SK-N-SH treated with all-trans-retinoic acid at 6 μM for 48 hours (cell line): ENCODE measurements at regions not wholly inside any gene's neighbourhood (a gene's known extent, or its start where the extent isn't known, plus 50 kb on each side); places are given as distances from the start of the nearest gene placed in this dataset.

Experiments
- ATAC-seq: fragments of 200-7000 bp; cut with Tn5 transposase; 3 replicates; pipeline ENCODE4 v1.9.1; 2020; ENCODE audit warnings: mild to moderate bottlenecking, moderate library complexity
- ARNTL ChIP-seq: fragments of 450-650 bp; formaldehyde crosslinking; IDR thresholded peaks from 2 replicates; pipeline ENCODE4 v1.5.0; 2020; ENCODE audit warnings: low read depth, mild to moderate bottlenecking, moderate library complexity, borderline replicate concordance
- BACH2 ChIP-seq: fragments of 250-450 bp; sonication (Bioruptor Pico); IDR thresholded peaks from 2 replicates; pipeline ENCODE4 v1.9.0; 2021; ENCODE audit warnings: mild to moderate bottlenecking, borderline replicate concordance
- CSDC2 ChIP-seq: fragments of 250-450 bp; sonication (Bioruptor Pico); IDR thresholded peaks from 2 replicates; pipeline ENCODE4 v1.5.0; 2020; ENCODE audit warnings: mild to moderate bottlenecking, moderate library complexity
- ESRRG ChIP-seq: fragments of 250-450 bp; sonication (Bioruptor Pico); IDR thresholded peaks from 2 replicates; pipeline ENCODE4 v1.6.1; 2021; ENCODE audit warnings: mild to moderate bottlenecking
- GLIS3 ChIP-seq: fragments of 250-450 bp; sonication (Bioruptor Pico); IDR thresholded peaks from 2 replicates; pipeline ENCODE4 v1.5.0; 2020; ENCODE audit warnings: mild to moderate bottlenecking, moderate library complexity
- ISL1 ChIP-seq: fragments of 250-450 bp; sonication (Bioruptor Pico); IDR thresholded peaks from 2 replicates; pipeline ENCODE4 v2.1.2; 2022; ENCODE audit warnings: mild to moderate bottlenecking, moderate library complexity
- PPARA ChIP-seq: fragments of 250-450 bp; sonication (Bioruptor Pico); IDR thresholded peaks from 2 replicates; pipeline ENCODE4 v1.5.0; 2020; ENCODE audit warnings: mild to moderate bottlenecking, borderline replicate concordance
- RARB ChIP-seq: fragments of 250-450 bp; sonication (Bioruptor Pico); IDR thresholded peaks from 2 replicates; pipeline ENCODE4 v1.8.0; 2021; ENCODE audit warnings: mild to moderate bottlenecking, moderate library complexity
- SNAI2 ChIP-seq: fragments of 250-450 bp; sonication (Bioruptor Pico); IDR thresholded peaks from 2 replicates; pipeline ENCODE4 v1.5.0; 2020; ENCODE audit warnings: mild to moderate bottlenecking, moderate library complexity
- TCF4 ChIP-seq: fragments of 250-450 bp; sonication (Bioruptor Pico); IDR thresholded peaks from 2 replicates; pipeline ENCODE4 v1.8.0; 2021; ENCODE audit warnings: mild to moderate bottlenecking, moderate library complexity, borderline replicate concordance
- TOX ChIP-seq: fragments of 250-450 bp; sonication (Bioruptor Pico); IDR thresholded peaks from 2 replicates; pipeline ENCODE4 v1.8.0; 2021; ENCODE audit warnings: mild to moderate bottlenecking, moderate library complexity, borderline replicate concordance
- TSHZ2 ChIP-seq: fragments of 250-450 bp; sonication (Bioruptor Pico); IDR thresholded peaks from 2 replicates; pipeline ENCODE4 v1.5.0; 2020; ENCODE audit warnings: mild to moderate bottlenecking, moderate library complexity
- ZC3H10 ChIP-seq: fragments of 250-450 bp; sonication (Bioruptor Pico); IDR thresholded peaks from 2 replicates; pipeline ENCODE4 v1.5.1; 2021; ENCODE audit warnings: mild to moderate bottlenecking, moderate library complexity
- ZFP3 ChIP-seq: fragments of 250-450 bp; sonication (Bioruptor Pico); IDR thresholded peaks from 2 replicates; pipeline ENCODE4 v1.5.0; 2020; ENCODE audit warnings: mild to moderate bottlenecking, moderate library complexity
- ZFP30 ChIP-seq: fragments of 450-650 bp; formaldehyde crosslinking; IDR thresholded peaks from 2 replicates; pipeline ENCODE4 v1.5.0; 2022; ENCODE audit warnings: mild to moderate bottlenecking, moderate library complexity
- ZNF565 ChIP-seq: fragments of 450-650 bp; formaldehyde crosslinking; conservative IDR thresholded peaks from 2 replicates; pipeline ENCODE4 v1.5.0; 2020; ENCODE audit warnings: low read depth, mild to moderate bottlenecking, moderate library complexity
- ZNF70 ChIP-seq: fragments of 450-650 bp; formaldehyde crosslinking; IDR thresholded peaks from 2 replicates; pipeline ENCODE4 v1.5.0; 2020; ENCODE audit warnings: mild to moderate bottlenecking, moderate library complexity
- ZNF8 ChIP-seq: fragments of 450-650 bp; formaldehyde crosslinking; IDR thresholded peaks from 2 replicates; pipeline ENCODE4 v1.5.0; 2020; ENCODE audit warnings: mild to moderate bottlenecking, moderate library complexity
- TF ChIP-seq, protein P1 (sequence below): fragments of 250-450 bp; sonication (Bioruptor Pico); IDR thresholded peaks from 2 replicates; pipeline ENCODE4 v1.8.0; 2020; ENCODE audit warnings: mild to moderate bottlenecking, moderate library complexity, borderline replicate concordance
- TF ChIP-seq, protein P2 (sequence below): fragments of 250-450 bp; sonication (Bioruptor Pico); IDR thresholded peaks from 2 replicates; pipeline ENCODE4 v1.5.1; 2020; ENCODE audit warnings: low read depth, mild to moderate bottlenecking, moderate library complexity
- TF ChIP-seq, protein P3 (sequence below): fragments of 250-450 bp; sonication (Bioruptor Pico); IDR thresholded peaks from 2 replicates; pipeline ENCODE4 v1.5.1; 2021; ENCODE audit warnings: mild to moderate bottlenecking, moderate library complexity

DNA sequence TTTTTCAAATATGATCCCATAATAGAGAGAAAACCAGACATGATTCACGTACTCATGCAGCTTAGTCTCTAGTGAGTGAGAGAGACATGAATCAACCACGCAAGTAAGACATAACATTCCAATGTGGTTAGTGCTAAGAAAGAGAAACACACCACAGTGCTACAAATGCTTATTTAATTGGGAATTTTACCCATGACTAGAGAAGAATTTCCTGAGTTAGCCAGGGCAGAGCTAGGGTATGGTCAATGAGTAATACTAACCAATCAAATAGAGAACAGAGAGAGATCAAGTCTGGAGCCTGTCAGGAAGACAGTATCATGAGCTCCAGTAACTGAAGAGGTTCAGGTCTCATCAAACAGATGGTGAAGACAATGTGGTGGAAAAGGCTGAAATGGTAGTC, 495.2 kb downstream of the PDGFC start:
- no peak for TF ChIP-seq ZFP3 (CRISPR knock-in tag)
- TF ChIP-seq TOX (CRISPR knock-in tag): no peak
- 0 out of 2 replicates have a peak, but pooled peaks have one; percentile 13 for TF ChIP-seq ZC3H10 (CRISPR knock-in tag)
- 0 out of 2 replicates have a peak, but pooled peaks have one; percentile 23 for TF ChIP-seq ISL1 (CRISPR knock-in tag)
- TF ChIP-seq, protein P1, sequence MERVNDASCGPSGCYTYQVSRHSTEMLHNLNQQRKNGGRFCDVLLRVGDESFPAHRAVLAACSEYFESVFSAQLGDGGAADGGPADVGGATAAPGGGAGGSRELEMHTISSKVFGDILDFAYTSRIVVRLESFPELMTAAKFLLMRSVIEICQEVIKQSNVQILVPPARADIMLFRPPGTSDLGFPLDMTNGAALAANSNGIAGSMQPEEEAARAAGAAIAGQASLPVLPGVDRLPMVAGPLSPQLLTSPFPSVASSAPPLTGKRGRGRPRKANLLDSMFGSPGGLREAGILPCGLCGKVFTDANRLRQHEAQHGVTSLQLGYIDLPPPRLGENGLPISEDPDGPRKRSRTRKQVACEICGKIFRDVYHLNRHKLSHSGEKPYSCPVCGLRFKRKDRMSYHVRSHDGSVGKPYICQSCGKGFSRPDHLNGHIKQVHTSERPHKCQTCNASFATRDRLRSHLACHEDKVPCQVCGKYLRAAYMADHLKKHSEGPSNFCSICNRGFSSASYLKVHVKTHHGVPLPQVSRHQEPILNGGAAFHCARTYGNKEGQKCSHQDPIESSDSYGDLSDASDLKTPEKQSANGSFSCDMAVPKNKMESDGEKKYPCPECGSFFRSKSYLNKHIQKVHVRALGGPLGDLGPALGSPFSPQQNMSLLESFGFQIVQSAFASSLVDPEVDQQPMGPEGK (CRISPR knock-in tag): 0 out of 2 replicates have a peak, but pooled peaks have one; percentile 52

DNA sequence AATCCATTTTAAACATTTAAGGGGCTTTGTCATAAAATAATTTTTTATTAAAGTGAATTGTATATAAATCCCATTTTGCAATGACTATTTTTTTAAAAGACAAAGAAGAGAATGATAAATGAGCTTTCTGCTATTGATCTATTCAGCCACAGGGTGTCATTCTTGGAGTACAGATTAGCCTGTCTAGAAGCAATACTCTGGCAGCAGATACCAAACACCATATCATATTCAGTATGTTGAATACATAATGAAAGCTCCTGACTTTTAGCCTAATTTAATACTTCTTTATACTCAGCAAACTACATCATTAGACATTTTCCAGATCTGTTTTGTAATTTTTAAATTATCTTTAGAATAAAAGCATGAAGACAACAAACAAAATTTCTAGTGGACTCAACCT, 496.3 kb downstream of the PDGFC start:
- TF ChIP-seq ESRRG (CRISPR knock-in tag) (no peak), ZFP3 (CRISPR knock-in tag) (no peak), ZNF565 (CRISPR knock-in tag) (no peak), ZC3H10 (CRISPR knock-in tag) (no peak), ZFP30 (CRISPR knock-in tag) (no peak), SNAI2 (CRISPR knock-in tag) (no peak), ARNTL (CRISPR knock-in tag) (no peak), RARB (CRISPR knock-in tag) (no peak), ZNF8 (CRISPR knock-in tag) (no peak), PPARA (no peak), TSHZ2 (CRISPR knock-in tag) (no peak), GLIS3 (CRISPR knock-in tag) (no peak), BACH2 (no peak), TCF4 (CRISPR knock-in tag) (no peak), ISL1 (CRISPR knock-in tag) (no peak)
- TF ChIP-seq, protein P2, sequence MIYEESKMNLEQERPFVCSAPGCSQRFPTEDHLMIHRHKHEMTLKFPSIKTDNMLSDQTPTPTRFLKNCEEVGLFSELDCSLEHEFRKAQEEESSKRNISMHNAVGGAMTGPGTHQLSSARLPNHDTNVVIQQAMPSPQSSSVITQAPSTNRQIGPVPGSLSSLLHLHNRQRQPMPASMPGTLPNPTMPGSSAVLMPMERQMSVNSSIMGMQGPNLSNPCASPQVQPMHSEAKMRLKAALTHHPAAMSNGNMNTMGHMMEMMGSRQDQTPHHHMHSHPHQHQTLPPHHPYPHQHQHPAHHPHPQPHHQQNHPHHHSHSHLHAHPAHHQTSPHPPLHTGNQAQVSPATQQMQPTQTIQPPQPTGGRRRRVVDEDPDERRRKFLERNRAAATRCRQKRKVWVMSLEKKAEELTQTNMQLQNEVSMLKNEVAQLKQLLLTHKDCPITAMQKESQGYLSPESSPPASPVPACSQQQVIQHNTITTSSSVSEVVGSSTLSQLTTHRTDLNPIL (CRISPR knock-in tag): no peak
- TF ChIP-seq, protein P1 (CRISPR knock-in tag): no peak
- TF ChIP-seq, protein P3, sequence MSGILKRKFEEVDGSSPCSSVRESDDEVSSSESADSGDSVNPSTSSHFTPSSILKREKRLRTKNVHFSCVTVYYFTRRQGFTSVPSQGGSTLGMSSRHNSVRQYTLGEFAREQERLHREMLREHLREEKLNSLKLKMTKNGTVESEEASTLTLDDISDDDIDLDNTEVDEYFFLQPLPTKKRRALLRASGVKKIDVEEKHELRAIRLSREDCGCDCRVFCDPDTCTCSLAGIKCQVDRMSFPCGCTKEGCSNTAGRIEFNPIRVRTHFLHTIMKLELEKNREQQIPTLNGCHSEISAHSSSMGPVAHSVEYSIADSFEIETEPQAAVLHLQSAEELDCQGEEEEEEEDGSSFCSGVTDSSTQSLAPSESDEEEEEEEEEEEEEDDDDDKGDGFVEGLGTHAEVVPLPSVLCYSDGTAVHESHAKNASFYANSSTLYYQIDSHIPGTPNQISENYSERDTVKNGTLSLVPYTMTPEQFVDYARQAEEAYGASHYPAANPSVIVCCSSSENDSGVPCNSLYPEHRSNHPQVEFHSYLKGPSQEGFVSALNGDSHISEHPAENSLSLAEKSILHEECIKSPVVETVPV (CRISPR knock-in tag): no peak
- ATAC-seq: peak; percentile 84

More for the DNA sequence above, 495.2 kb downstream of the PDGFC start:
- peak; percentile 94 for ATAC-seq

DNA sequence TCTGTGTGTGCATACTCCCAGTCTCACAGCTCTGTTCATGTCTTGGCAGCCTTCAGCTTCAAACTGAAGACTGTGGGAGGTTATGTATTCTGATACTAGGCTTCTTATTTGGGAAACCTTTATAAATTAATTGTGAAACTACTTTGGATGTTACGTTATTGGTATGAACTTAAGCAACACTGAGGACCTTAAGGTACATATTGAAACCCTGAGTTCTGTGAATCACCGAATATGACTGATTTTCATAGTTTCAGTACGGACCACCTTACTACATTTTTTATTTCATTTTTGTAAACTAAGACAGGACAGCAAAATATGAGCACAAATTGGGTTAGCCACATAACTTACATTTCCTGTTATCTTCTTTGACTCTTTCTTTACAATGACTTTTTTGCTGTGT, 498.4 kb downstream of the PDGFC start:
- no peak for ATAC-seq
- TF ChIP-seq BACH2 (no peak), ZNF565 (CRISPR knock-in tag) (no peak), ZC3H10 (CRISPR knock-in tag) (no peak), ZNF70 (CRISPR knock-in tag) (no peak), TSHZ2 (CRISPR knock-in tag) (no peak), TCF4 (CRISPR knock-in tag) (no peak), ESRRG (CRISPR knock-in tag) (no peak), CSDC2 (CRISPR knock-in tag) (no peak), TOX (CRISPR knock-in tag) (no peak)
- TF ChIP-seq, protein P3 (CRISPR knock-in tag): no peak
- TF ChIP-seq, protein P2 (CRISPR knock-in tag): no peak
